ENCODE measurements at regions not wholly inside any gene's neighbourhood (a gene's known extent, or its start where the extent isn't known, plus 50 kb on each side); places are given as distances from the start of the nearest gene placed in this dataset.

DNA sequence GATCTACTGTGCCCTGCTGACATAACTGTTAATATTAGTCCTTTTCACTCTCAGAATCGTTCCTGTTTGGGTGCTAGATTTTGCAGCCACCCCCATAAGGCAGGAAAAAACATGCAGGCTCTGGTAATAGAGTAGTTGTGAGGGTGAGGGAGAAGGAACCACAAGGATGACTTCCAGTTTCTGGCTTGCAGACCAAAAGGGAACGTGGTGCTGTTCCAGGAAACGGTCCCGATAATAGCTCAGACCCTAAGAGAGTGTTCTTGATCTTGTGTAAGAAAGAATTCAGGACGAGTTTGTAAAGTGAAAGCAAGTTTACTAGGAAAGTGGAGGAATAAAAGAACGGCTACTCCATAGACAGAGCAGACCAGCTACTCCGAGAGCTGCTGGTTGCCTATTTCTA lies 50.7 kb upstream of the RHOU start:
- no peak for TF ChIP-seq EP300 (IDR thresholded peaks at IDR 0.05)
- TF ChIP-seq, protein P1, sequence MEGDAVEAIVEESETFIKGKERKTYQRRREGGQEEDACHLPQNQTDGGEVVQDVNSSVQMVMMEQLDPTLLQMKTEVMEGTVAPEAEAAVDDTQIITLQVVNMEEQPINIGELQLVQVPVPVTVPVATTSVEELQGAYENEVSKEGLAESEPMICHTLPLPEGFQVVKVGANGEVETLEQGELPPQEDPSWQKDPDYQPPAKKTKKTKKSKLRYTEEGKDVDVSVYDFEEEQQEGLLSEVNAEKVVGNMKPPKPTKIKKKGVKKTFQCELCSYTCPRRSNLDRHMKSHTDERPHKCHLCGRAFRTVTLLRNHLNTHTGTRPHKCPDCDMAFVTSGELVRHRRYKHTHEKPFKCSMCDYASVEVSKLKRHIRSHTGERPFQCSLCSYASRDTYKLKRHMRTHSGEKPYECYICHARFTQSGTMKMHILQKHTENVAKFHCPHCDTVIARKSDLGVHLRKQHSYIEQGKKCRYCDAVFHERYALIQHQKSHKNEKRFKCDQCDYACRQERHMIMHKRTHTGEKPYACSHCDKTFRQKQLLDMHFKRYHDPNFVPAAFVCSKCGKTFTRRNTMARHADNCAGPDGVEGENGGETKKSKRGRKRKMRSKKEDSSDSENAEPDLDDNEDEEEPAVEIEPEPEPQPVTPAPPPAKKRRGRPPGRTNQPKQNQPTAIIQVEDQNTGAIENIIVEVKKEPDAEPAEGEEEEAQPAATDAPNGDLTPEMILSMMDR (IDR thresholded peaks at IDR 0.05), result no peak
- TF ChIP-seq POLR2A (IDR thresholded peaks at IDR 0.05), result no peak
